NCI-H2029 treated with DMSO at 0.1 percent for 48 hours (cell line): ENCODE measurements at regions not wholly inside any gene's neighbourhood (a gene's known extent, or its start where the extent isn't known, plus 50 kb on each side); places are given as distances from the start of the nearest gene placed in this dataset.

Experiments
- DNase-seq: peaks from one replicate; lab custom pipeline; 2025; lab: John Stamatoyannopoulos, UW

DNA sequence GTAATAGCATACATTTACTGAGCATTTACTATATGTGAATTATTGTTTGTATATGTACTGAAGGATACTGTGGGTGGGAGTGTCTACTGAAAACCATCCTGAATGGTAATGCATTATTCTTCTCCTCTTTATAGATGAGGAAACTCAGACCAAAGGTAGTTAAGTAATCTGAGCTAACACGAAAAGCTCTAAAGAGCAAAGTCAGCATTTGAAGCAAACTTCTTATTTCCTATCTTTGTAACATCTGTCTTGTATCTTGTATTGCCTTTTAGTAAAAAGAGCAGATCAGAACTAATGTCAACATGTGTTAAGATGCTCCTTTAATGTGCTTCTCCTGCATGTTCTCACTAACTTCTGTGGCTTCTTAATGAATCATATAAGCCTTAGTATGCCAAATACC, 382.8 kb upstream of the NXPH2 start:
- DNase-seq = no peak

DNA sequence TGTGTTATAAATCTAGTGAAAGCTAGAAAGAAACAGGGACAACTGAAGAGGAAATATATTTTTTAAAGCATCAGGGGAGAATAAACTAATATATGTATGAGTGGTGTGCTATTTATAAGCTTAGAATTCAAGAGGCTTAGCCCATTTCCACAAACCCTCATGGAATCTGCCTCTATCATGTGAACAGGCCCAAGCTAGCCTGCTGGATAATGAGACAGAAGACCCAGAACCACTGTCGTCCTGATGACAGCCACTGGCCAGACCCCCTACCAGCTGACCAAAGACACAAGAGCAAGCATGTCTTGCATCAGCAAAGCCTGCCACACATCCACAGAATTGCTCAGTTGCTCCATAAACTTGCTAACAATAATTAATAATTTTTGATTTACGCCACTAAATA, 382.3 kb upstream of the NXPH2 start:
- no peak for DNase-seq

DNA sequence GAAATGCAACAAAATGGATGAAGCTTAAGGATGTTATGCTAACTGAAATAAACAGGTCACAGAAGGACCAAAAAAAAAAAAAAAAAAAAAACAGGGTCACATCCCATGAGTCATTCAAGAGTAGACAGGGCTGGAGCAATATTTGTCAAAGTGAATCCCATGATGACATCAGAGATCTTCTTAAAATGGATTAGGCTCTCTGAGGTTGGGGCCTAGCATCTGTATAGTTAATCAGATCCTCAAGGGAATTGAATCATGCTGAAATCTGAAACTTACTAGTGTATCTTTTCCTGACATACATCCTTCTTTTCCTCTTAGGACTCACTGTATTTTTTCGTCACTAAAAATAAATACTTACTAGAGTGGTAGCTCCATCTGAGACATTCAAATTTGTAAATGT, 380.6 kb upstream of the NXPH2 start:
- no peak for DNase-seq

DNA sequence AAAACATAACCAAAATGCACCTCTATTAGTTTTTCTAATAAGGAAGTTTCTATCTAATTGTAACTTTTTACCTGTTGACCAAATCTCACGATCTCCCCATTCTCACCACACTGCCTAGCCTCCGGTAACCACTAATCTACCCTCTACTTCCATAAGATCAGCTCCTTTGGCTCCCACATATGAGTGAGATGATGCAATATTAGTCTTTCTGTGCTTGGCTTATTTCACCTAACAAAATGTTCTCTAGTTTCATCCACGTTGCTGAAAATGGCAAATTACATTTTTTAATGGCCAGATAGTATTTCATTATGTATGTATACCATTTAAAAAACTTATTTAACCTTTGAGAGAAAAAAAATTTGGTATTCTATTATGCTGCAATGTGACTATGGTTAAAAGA, 379.0 kb upstream of the NXPH2 start:
- DNase-seq = no peak

DNA sequence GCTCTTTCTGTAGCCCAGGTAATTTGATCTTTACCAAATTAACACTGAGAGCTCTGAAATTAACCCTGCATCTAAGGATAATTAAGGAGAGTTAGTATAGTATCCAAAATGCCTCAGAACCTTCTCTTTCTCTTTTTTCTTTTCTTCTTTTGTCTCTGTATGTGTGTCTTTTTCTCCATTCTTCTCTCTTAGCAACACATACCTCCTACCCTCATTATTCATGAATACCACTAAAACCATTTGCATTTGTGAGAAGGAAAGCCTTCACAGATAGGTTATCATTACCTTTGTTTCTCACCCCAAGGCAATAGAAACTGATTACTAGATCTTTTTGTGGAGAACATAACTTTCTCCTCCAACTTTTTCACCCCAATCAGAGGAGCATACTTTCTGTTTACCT, 376.5 kb upstream of the NXPH2 start:
- DNase-seq = no peak

DNA sequence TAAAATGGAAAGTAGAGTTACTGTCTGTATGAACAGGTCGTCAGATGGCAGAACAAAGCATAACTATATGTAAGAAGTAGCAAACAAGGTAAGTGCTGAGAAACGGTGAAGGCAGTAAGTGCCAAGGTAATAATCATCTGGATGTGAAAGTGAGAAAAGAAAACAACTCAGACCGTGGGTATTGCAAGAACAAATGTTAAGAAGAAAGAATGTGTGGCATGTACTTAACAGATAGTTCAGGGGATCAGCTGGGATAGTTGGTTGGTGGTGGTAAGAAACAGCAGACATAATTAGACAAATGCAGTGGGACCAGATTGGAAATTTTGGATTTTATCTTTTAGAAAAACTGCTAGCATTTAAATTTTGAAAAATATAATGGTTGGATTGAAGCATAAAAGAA, 375.8 kb upstream of the NXPH2 start:
- no peak for DNase-seq

DNA sequence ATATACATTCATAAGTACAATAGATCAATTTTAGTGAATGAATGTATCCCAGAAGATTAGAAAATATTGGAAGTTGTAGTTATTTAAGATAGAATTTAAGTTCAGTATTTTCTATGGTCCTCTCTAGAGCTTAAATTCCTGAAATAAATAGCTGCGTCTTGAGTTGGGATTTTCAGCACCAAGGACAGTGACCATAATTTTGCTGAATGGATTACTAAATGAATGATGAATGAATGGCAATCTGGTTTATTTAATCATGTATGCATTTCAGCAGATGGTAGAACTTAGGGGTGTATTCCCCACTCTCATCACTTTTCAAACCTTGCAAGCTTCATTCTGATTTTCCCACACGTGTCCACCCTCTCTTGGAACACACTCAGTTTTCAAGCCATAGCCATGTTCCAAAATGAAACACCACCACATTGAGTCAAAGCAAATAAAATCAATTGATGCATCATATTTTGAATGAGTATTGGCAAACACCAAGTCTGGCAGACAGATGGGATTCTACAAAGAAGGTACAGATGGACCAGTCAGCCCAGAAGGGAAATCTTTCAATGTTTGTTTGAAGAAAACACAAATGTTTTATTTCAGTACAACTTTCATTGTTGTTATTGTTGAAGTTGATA, 362.2 kb upstream of the NXPH2 start:
- no peak for DNase-seq

DNA sequence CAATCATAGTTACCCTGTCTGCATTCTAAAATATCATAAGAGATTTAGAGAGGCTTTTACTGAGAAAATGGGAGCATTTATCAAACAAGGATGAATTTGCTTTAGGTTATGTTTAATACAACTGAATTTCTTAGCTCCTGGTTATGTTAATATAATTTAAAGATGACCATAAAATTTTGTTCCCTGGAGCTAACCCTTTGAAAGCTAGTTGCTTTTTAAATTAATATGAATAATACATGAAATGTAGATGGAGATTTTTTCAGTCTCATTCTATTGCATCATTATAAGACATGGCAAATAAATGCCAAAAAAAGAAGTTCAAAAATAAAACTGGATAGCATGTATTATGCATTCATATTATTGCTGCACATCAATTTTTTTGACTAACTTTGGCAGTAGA, 344.1 kb upstream of the NXPH2 start:
- DNase-seq = no peak

DNA sequence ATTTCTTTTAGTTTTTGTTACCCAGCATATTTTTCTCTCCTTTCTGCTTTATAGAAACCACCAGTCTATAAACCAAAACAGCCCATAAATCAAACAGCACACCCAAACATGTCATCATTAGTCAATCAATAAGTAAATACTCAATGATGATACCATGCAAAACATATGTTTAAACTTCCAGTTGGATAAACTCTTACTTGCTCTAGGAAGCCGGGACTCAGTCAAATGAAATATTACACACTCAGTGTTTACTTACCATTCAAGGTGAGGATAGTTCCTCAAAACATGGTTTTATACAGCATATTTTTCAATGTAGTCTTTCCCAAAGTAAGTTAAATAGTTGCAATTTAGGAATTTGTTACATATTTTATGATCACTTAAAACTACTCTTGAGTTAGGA, 343.6 kb upstream of the NXPH2 start:
- DNase-seq = no peak

DNA sequence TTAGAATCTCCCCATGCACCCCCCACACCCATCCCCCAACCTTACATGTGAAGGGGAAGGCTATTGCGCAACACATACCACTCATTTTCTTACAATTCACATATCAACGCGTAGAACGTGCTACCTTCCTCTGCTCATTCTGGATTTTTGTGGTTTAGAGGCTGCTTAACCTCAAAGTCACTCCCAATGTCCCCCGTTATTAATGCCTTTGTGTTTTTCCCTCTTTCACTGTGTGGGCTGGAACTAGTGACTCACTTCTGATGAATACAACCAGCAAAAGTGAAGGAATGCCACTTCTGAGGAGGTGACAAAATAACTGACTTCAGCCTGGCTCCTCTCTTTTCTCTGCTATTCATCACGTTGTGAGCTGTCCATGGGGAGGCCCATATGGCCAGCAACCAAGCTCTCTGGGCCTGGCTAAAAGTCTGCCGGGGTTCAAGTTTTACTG, 342.5 kb upstream of the NXPH2 start:
- DNase-seq = no peak

DNA sequence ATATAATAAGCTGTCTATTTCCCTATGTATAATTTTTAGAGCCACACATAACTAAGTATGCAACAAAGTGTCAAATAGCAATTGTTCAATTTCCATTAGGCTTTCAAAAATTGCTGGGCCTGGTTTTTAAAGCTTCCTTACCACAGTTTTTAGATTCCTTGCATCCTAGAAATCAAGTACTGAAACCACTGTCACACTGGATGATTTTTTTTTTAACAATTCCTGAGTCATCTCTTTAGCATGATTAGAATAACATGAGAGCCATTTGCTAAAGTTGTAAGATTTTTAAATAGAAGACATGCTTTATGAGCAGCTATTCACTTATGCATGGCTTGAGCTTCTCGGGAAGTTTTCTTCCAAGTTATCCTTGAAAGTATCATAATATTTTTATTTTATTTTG, 319.5 kb upstream of the NXPH2 start:
- DNase-seq = no peak

DNA sequence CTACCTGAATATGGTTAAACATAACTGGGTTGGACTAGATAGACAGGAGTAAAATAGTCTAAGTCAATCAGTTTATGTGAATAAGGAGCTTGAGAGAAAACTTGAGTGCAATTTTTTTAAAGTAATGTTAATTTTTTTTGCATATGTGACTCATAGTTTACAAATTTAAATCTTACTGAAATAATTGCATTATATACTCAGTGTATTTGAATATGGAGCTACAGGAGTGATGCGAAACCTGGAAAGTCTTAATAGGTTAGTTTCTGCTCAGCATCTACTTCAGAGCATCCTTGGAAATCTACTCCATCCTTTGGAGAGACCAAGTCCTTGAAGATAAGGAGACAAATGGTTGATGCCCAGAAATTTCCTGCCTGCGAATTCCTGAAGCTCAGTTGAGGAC, 318.8 kb upstream of the NXPH2 start:
- no peak for DNase-seq

DNA sequence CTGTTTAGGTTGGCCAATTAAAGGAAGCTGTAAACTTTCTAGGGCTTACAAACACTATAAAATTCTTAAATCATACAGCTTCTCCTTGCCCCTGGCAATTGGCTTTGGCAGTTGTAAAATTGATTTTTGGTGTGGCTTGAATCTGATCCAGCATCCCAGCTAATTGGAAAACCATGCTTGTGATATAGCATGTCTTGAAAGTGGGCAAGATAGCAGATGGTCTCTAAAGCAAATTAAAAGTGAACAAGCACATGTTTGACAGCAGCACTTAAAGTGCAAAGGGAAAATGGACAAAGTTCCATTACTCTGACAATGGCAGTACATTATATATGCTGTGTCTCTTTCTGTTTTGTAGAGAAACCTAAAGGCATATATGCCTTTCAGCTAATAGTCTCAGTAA, 302.9 kb upstream of the NXPH2 start:
- no peak for DNase-seq

DNA sequence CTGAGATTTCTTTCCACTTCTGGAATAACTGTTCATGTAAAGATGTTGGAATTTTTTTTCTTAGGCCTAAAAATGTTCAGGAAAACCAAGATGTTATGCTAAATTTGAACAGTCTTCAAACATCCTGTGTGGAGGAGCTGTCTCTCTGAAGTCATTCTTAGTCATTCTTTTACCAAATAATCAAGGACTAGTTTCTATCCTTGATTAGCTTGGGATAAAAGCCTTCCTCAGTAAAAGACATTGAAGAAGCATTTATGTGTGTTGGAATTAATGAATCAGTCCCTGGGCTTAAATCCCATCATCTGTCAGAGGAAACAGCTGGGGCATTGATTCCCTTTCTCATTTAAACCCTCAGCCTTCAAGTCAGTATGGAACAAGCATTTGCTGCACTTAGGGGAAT, 300.1 kb upstream of the NXPH2 start:
- DNase-seq = no peak

DNA sequence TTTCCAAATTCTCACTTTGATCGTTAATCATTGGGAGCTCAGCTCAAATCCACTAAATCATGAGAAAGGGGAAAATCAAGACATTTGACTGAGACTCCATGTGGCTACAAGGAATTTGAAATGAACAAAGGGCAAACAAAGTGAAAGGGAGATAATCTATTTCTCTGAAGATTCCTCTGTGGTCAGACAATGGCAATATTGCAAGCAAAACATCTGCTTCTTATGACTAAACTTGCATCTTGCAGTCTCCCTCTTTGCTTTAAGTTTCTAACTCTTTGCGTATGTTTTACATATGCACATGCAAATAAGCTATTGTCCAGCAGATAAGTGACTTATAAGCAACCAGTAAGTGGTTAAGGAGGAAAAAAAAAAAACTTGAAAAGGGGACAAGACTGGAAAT, 299.1 kb upstream of the NXPH2 start:
- DNase-seq = no peak

DNA sequence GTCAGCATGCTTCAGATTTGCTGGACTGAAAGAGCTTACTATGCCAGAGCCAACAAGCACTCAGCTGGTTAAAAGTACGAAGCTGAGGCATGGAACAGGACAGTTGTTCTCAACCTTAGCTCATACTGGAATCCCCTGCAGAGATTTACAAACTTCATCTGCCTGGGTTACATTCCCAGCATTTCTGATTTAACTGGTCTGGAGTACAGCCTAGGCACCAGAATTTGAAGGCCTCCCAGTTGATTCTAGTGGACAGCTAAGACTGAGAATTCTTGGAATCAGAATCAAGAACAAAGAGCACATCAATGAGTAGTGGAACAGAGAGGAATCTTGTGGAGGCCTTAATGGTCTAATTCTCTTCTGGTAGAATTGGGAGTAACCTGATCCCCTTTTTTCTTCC, 298.2 kb upstream of the NXPH2 start:
- no peak for DNase-seq

DNA sequence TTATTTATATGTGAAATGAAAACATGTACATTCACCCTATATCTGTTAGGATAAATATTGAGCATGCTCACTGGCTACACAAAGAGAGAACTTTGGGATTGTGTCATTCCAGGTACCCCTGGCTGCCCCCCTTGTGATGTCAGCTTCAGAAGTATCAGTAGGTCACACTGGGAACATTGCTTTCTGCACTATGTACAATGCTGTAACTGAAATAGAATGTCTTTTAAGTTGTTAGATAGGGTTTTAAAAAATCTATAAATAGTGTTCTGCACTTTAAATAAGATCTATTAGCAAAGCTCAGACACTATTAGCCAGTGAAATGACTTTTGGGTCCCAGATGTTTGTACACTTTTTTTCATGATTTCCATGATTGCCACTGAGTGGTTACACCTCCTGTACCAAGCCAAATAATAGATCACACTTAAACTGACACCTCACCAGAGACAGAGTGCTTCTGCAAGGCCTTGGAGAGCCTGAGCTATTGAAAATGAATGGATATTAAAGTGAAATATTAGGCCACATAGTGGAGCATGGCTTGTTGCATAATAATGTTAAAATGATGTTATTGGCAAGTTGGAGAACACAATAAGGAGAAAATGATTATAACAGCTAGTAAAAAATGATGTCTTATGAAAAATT, 297.0 kb upstream of the NXPH2 start:
- DNase-seq = no peak

DNA sequence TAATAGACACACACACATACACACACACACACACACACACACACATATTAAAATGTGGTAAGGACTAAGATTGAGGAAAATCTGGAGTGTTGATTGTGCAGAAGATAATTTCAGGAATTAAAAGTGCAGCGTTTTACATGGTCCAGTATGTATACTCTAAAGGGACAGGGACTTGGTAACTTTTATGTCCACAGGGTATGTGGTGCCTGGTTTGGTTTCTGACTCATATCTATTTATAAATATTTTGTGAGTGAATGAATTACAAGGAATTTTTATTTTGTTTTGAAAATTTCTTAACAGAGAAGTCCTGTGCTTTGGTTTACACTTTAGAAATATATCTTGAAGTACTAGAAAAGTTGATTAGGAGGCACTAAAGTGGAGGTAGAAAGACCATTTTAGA, 287.7 kb upstream of the NXPH2 start:
- DNase-seq = no peak

DNA sequence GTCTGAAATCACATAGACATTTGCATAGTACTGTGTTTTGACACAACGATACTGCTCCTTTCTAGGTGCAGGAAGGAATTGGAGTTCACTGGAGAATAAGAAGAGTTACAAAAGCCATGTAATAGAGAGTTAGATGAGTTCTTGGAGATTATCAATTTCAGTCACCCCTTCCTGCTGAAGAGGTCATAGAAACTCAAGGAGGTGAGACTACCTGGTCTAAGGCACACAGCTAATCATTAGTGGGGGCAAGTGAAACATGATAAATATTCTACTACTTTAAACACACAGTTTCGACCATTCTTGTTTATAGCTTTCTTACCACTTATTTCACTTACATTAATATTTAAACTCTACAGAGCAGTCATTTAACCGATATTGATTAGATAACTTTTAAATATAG, 286.9 kb upstream of the NXPH2 start:
- no peak for DNase-seq

DNA sequence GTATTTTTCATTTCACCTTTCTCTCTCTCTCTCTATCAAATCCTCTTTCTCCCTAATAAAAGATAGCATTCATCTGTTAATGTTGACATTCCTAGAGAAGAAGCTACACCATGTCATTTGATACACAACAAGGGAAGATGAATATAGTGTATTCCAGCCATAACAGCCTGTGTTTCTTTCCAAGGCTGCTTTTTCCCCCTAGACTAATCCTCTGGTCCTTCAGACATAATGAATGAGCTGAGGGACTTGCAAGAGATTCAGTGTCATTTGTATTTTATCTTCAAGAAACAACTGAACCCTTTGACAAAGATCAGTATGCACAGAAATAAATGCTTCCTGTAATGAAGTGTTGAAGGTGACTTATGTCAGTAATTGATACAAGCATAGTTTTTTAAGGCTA, 284.0 kb upstream of the NXPH2 start:
- no peak for DNase-seq

DNA sequence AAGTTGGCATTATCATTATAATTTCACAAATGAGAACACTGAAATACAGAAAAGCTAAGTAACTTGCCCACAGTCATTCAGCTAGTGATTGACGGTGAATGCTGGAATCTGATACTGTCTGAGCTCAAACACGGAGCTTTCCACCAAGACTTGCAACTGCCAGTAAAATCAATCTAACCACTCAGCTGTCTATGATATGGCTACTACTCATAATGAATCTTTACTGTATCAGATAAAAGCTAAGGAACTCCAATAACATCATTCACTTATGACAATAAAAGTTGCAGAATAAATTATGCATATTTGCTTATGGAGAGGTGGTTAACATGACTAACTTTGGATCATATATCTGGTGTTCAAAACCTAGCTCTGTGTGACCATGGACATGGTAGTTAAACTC, 279.4 kb upstream of the NXPH2 start:
- DNase-seq = no peak

DNA sequence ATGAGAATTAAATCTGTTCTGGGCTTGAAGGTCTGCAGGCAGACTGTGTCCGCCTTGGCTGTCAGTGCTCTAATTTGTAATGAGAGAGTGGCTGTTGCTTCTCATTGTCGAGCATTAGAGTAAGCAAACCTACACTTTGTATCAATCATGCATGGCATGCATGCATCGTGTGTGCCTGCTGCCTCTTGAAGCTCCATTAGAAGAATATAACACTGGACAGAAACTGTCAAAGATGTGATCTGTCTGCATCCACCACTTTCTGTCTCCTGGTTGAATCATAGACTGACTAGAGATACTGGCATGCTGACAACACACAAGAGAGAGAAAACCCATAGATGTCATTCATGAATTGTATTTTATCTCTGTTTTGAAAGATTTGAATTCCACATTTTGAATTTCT, 275.0 kb upstream of the NXPH2 start:
- DNase-seq = no peak

DNA sequence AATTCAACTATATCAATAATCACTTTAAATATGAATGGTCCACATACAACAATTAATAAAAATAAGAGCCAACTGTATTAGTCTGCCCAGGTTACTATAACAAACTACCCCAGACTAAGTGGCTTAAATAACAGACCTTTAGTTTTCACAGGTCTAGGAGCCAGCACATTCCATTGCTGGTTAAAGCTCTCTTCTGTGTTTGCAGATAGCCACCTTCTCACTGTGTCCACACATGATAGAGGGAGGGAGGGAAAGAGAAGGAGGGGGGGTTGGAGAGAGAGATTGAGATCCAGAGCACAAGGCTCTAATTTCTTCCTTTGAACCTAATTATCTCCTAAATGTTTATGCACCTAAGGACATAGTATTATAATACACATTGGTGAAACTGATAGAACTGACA, 267.8 kb upstream of the NXPH2 start:
- no peak for DNase-seq

DNA sequence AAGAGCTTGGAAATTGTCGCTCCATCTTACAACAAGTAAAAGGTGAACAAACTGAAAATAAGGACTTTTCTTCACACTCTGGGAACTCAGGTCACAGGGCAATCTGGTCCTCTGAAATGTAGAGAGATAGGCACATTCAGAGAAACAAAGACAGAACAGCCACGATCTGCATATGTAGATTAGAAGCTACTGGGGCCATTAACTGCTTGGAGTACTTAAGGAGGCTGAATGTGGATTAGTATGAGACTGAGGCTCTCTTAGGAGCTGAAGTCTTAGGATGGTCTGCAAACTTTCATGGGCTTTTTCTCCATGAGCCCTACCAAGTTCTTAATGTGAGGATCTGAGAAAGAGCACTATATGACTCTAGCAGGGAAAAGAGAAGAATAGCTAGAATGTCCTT, 265.3 kb upstream of the NXPH2 start:
- DNase-seq = no peak
